ENCODE measurements at regions not wholly inside any gene's neighbourhood (a gene's known extent, or its start where the extent isn't known, plus 50 kb on each side); places are given as distances from the start of the nearest gene placed in this dataset.

GRCh38 chr18:10269261-10269660, 185.2 kb upstream of the APCDD1 start:
- Mint-ChIP-seq H3K4me3 (ENCODE audit: low read depth) (no peak overlapping the region), H3K27me3 (peaks cover 14% of the 10 kb centered on the region), H3K27ac (no peak overlapping the region), H3K36me3 (ENCODE audit: insufficient read depth) (no peaks in the 10 kb centered on the region), H3K4me1 (ENCODE audit: low read depth) (peaks cover 20% of the 10 kb centered on the region), H3K9me3 (ENCODE audit: low read depth) (no peaks in the 10 kb centered on the region)
- DNase-seq (ENCODE audit: low spot score, unreplicated experiment): no peak
- TF ChIP-seq, protein P1, sequence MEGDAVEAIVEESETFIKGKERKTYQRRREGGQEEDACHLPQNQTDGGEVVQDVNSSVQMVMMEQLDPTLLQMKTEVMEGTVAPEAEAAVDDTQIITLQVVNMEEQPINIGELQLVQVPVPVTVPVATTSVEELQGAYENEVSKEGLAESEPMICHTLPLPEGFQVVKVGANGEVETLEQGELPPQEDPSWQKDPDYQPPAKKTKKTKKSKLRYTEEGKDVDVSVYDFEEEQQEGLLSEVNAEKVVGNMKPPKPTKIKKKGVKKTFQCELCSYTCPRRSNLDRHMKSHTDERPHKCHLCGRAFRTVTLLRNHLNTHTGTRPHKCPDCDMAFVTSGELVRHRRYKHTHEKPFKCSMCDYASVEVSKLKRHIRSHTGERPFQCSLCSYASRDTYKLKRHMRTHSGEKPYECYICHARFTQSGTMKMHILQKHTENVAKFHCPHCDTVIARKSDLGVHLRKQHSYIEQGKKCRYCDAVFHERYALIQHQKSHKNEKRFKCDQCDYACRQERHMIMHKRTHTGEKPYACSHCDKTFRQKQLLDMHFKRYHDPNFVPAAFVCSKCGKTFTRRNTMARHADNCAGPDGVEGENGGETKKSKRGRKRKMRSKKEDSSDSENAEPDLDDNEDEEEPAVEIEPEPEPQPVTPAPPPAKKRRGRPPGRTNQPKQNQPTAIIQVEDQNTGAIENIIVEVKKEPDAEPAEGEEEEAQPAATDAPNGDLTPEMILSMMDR (IDR thresholded peaks at IDR 0.05; ENCODE audit: unreplicated experiment): no peak

- H3K9me3 Mint-ChIP-seq (ENCODE audit: low read depth): no peaks in the 10 kb centered on the region
- no peak overlapping the region for H3K4me3 Mint-ChIP-seq (ENCODE audit: low read depth)
- H3K27ac Mint-ChIP-seq: no peak overlapping the region
- TF ChIP-seq, protein P1 (IDR thresholded peaks at IDR 0.05; ENCODE audit: unreplicated experiment): no peak
- peaks cover 14% of the 10 kb centered on the region for H3K27me3 Mint-ChIP-seq
- peaks cover 20% of the 10 kb centered on the region for H3K4me1 Mint-ChIP-seq (ENCODE audit: low read depth)
- no peak for DNase-seq (ENCODE audit: low spot score, unreplicated experiment)
- no peaks in the 10 kb centered on the region for H3K36me3 Mint-ChIP-seq (ENCODE audit: insufficient read depth)
These were observed 184.3 kb upstream of the APCDD1 start for GRCh38 chr18:10270151-10270571.

DNA sequence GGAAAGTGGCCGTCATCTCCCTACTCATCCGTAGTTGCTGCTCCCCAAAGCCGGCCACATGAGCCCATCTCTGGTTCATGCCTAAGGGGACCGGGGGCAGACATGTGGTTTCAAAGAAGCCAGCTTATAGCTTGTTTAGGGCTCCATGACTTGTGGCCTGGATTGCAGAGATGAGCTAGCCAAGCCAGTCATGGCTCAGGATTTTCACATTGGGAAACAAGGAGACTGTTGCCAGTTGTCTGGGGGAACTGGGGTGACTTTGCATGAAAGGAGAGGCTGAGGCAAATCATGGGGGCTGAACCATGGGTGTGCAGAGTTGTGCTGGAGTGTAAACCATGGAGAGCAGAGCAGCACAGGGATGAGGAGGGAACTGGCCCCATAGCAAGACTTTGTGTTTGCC, 183.0 kb upstream of the APCDD1 start:
- Mint-ChIP-seq H3K9me3 (ENCODE audit: low read depth) (no peaks in the 10 kb centered on the region), H3K27me3 (peaks cover 17% of the 10 kb centered on the region), H3K27ac (no peak overlapping the region), H3K4me3 (ENCODE audit: low read depth) (no peak overlapping the region), H3K36me3 (ENCODE audit: insufficient read depth) (no peaks in the 10 kb centered on the region), H3K4me1 (ENCODE audit: low read depth) (peaks cover 11% of the 10 kb centered on the region)
- TF ChIP-seq, protein P1 (IDR thresholded peaks at IDR 0.05; ENCODE audit: unreplicated experiment): no peak
- no peak for DNase-seq (ENCODE audit: low spot score, unreplicated experiment)

GRCh38 chr18:10274301-10274700, 180.1 kb upstream of the APCDD1 start:
- H3K4me3 Mint-ChIP-seq (ENCODE audit: low read depth): no peak overlapping the region
- no peaks in the 10 kb centered on the region for H3K36me3 Mint-ChIP-seq (ENCODE audit: insufficient read depth)
- H3K9me3 Mint-ChIP-seq (ENCODE audit: low read depth): no peaks in the 10 kb centered on the region
- H3K4me1 Mint-ChIP-seq (ENCODE audit: low read depth): peaks cover 10% of the 10 kb centered on the region
- H3K27ac Mint-ChIP-seq: no peak overlapping the region
- no peak for DNase-seq (ENCODE audit: low spot score, unreplicated experiment)
- TF ChIP-seq, protein P1 (IDR thresholded peaks at IDR 0.05; ENCODE audit: unreplicated experiment): no peak
- H3K27me3 Mint-ChIP-seq: peaks cover 27% of the 10 kb centered on the region

DNA sequence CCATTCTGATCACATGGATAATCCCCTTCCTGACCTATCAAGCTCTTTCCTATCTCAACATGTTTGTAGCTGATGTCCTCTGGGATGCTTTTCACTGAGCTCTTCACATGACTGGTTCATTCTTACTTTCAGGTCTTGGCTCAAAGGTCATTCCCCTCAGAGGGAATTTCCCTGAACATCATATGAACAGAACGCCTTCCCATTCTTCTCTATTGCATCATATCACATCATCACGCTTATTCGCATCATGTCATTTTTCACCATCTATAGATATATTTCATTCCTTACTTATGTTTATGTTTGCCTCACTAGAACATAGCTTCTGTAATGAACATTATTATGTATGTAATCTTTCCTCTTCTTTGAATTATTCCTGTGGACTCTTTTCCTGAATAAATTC, 178.9 kb upstream of the APCDD1 start:
- TF ChIP-seq, protein P1 (IDR thresholded peaks at IDR 0.05; ENCODE audit: unreplicated experiment): no peak
- Mint-ChIP-seq H3K27ac (no peak overlapping the region), H3K4me1 (ENCODE audit: low read depth) (no peaks in the 10 kb centered on the region), H3K36me3 (ENCODE audit: insufficient read depth) (no peaks in the 10 kb centered on the region), H3K27me3 (peaks cover 30% of the 10 kb centered on the region), H3K4me3 (ENCODE audit: low read depth) (no peak overlapping the region), H3K9me3 (ENCODE audit: low read depth) (no peaks in the 10 kb centered on the region)
- DNase-seq (ENCODE audit: low spot score, unreplicated experiment): no peak

All from progenitor cell of endocrine pancreas (in vitro differentiated cells).